GM12878 (cell line): ENCODE measurements at regions not wholly inside any gene's neighbourhood (a gene's known extent, or its start where the extent isn't known, plus 50 kb on each side); places are given as distances from the start of the nearest gene placed in this dataset.

ENCODE experiments used
- BMI1 ChIP-seq: fragments of 450-650 bp; IDR thresholded peaks from 2 replicates; pipeline ENCODE4 v1.6.1; 2016; ENCODE audit warnings: mild to moderate bottlenecking, moderate library complexity, borderline replicate concordance
- CBFB ChIP-seq: IDR thresholded peaks from 2 replicates; pipeline ENCODE4 v1.6.1; 2016; ENCODE audit warnings: antibody characterized with exemption, low read depth
- CHD1 ChIP-seq: IDR thresholded peaks from 2 replicates; pipeline ENCODE4 v1.6.1; 2012; ENCODE audit warnings: low read depth, low read length, improper control_type of control experiment
- DPF2 ChIP-seq: fragments of 450-650 bp; IDR thresholded peaks from 2 replicates; pipeline ENCODE4 v1.6.1; 2017; ENCODE audit warnings: mild to moderate bottlenecking
- ESRRA ChIP-seq: IDR thresholded peaks from 2 replicates; pipeline ENCODE4 v1.6.1; 2012; ENCODE audit warnings: mild to moderate bottlenecking, low read length, improper control_type of control experiment
- EZH2 ChIP-seq: IDR thresholded peaks from 2 replicates; pipeline ENCODE4 v1.6.1; 2012; ENCODE audit warnings: low read depth, mild to moderate bottlenecking, control low read depth, inconsistent platforms, low read length, borderline replicate concordance; ENCODE audit not compliant: control insufficient read depth
- IRF4 ChIP-seq: IDR thresholded peaks from 2 replicates; pipeline ENCODE4 v1.6.1; 2011; ENCODE audit warnings: low read depth, low read length
- MEF2A ChIP-seq: IDR thresholded peaks from 2 replicates; pipeline ENCODE4 v1.6.1; 2011; ENCODE audit warnings: low read depth, mild to moderate bottlenecking, low read length, moderate library complexity; ENCODE audit not compliant: insufficient read depth
- MEF2B ChIP-seq: fragments of 450-650 bp; IDR thresholded peaks from 2 replicates; pipeline ENCODE4 v1.6.1; 2018; ENCODE audit warnings: mild to moderate bottlenecking, moderate library complexity; ENCODE audit not compliant: partially characterized antibody, poor library complexity, severe bottlenecking
- MTA3 ChIP-seq: IDR thresholded peaks from 2 replicates; pipeline ENCODE4 v1.6.1; 2012; ENCODE audit warnings: low read length, inconsistent platforms, borderline replicate concordance
- NFIC ChIP-seq: IDR thresholded peaks from 2 replicates; pipeline ENCODE4 v1.6.1; 2012; ENCODE audit warnings: low read depth, mild to moderate bottlenecking, inconsistent platforms, low read length, moderate library complexity
- NFYA ChIP-seq: IDR thresholded peaks from 2 replicates; pipeline ENCODE4 v1.6.1; 2011; ENCODE audit warnings: low read depth, mild to moderate bottlenecking, low read length, improper control_type of control experiment, borderline replicate concordance
- POLR2AphosphoS2 ChIP-seq: IDR thresholded peaks from 2 replicates; pipeline ENCODE4 v1.6.1; 2011; ENCODE audit warnings: low read depth, mild to moderate bottlenecking, low read length, improper control_type of control experiment, moderate library complexity
- RAD51 ChIP-seq: fragments of 450-650 bp; IDR thresholded peaks from 2 replicates; pipeline ENCODE4 v1.6.1; 2016; ENCODE audit warnings: moderate library complexity, mild to moderate bottlenecking, inconsistent platforms
- RCOR1 ChIP-seq: conservative IDR thresholded peaks from 2 replicates; pipeline ENCODE4 v1.6.1; 2012; ENCODE audit warnings: low read depth, low read length, improper control_type of control experiment
- RELB ChIP-seq: fragments of 450-650 bp; IDR thresholded peaks from 2 replicates; pipeline ENCODE4 v1.6.1; 2017; ENCODE audit warnings: low read depth, mild to moderate bottlenecking, moderate library complexity
- SMAD1 ChIP-seq: fragments of 450-650 bp; IDR thresholded peaks from 2 replicates; pipeline ENCODE4 v1.6.1; 2018; ENCODE audit warnings: mild to moderate bottlenecking, low read depth; ENCODE audit not compliant: partially characterized antibody
- STAT1 ChIP-seq: fragments of 450-650 bp; conservative IDR thresholded peaks from 2 replicates; pipeline ENCODE4 v1.6.1; 2014; ENCODE audit warnings: antibody characterized with exemption, mild to moderate bottlenecking
- USF1 ChIP-seq: IDR thresholded peaks from 2 replicates; pipeline ENCODE4 v1.6.1; 2011; ENCODE audit warnings: borderline replicate concordance, low read depth, mild to moderate bottlenecking, moderate library complexity, mixed read lengths, low read length; ENCODE audit not compliant: insufficient read depth; ENCODE audit errors: extremely low read length
- USF2 ChIP-seq: IDR thresholded peaks from 2 replicates; pipeline ENCODE4 v1.6.1; 2011; ENCODE audit warnings: low read depth, low read length, improper control_type of control experiment, borderline replicate concordance
- WRNIP1 ChIP-seq: IDR thresholded peaks from 2 replicates; pipeline ENCODE4 v1.6.1; 2011; ENCODE audit warnings: low read depth, low read length, improper control_type of control experiment, borderline replicate concordance
- YY1 ChIP-seq: IDR thresholded peaks from 2 replicates; pipeline ENCODE4 v1.6.1; 2011; ENCODE audit warnings: low read depth, mild to moderate bottlenecking, low read length
- ZBTB11 ChIP-seq: fragments of 450-650 bp; formaldehyde crosslinking; IDR thresholded peaks from 2 replicates; pipeline ENCODE4 v1.5.0; 2022; ENCODE audit warnings: mild to moderate bottlenecking, missing genetic modification characterization
- ZNF274 ChIP-seq: IDR thresholded peaks from one replicate; pipeline ENCODE4 v1.8.0; 2011; ENCODE audit not compliant: insufficient read length, insufficient read depth

- no peak for TF ChIP-seq USF1
- TF ChIP-seq ZNF274: no peak
- no peak for TF ChIP-seq SMAD1
- peak; percentile 71 for TF ChIP-seq MEF2A
- TF ChIP-seq MTA3: no peak
- TF ChIP-seq STAT1: no peak
- 0 out of 2 replicates have a peak, but pooled peaks have one; percentile 34 for TF ChIP-seq DPF2
- TF ChIP-seq USF2: no peak; the same call in 1 of the 2 replicates
- TF ChIP-seq IRF4: no peak
- no peak for TF ChIP-seq EZH2
- no peak for TF ChIP-seq WRNIP1
- no peak for TF ChIP-seq YY1
- no peak for TF ChIP-seq RCOR1
- TF ChIP-seq RELB: 0 out of 2 replicates have a peak, but pooled peaks have one; percentile 37
- no peak for TF ChIP-seq NFYA
- TF ChIP-seq ESRRA: no peak
- TF ChIP-seq RAD51: peak; percentile 91
- no peak for TF ChIP-seq BMI1
- TF ChIP-seq CHD1: no peak
- TF ChIP-seq NFIC: 0 out of 2 replicates have a peak, but pooled peaks have one; percentile 49
- no peak for TF ChIP-seq POLR2AphosphoS2
- TF ChIP-seq MEF2B: peak; percentile 86
- no peak for TF ChIP-seq ZBTB11 (CRISPR knock-in tag)
- 0 out of 2 replicates have a peak, but pooled peaks have one; percentile 52 for TF ChIP-seq CBFB
These were observed 206.4 kb upstream of the CITED2 start (continued) for GRCh38 chr6:139580592-139581484.
